GM18519 (cell line): ENCODE measurements at regions not wholly inside any gene's neighbourhood (a gene's known extent, or its start where the extent isn't known, plus 50 kb on each side); places are given as distances from the start of the nearest gene placed in this dataset.
"Not testable (repeated sequence)": the region's sequence is repeated elsewhere in the genome, so short reads cannot be mapped to it uniquely, and the experiment has no call there.

Source experiments
- ATAC-seq: cut with Tn5 transposase; IDR thresholded peaks from one replicate; pipeline ENCODE4 v1.9.1; 2021; ENCODE audit warnings: mild to moderate bottlenecking, moderate library complexity; ENCODE audit not compliant: unreplicated experiment, low FRiP score

DNA sequence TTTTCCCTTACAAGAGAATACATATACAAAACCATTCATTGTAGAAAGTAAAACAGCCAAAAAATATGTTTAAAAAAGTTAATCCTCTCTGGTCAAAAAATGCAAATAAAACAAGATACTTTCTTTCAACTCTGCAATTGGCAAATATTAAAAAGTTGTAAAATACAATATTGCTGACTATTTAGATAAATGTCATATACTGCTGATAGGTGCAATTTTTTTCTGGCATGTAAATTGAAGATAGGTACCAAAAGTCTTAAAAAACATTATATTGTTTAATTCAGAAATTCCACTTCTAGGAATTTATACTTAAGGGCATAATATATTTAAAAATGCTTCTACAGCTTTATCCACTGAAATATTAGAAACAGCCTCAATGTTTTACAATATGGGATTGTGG is 66.4 kb upstream of the TLL1 start:
- no peak for ATAC-seq

DNA sequence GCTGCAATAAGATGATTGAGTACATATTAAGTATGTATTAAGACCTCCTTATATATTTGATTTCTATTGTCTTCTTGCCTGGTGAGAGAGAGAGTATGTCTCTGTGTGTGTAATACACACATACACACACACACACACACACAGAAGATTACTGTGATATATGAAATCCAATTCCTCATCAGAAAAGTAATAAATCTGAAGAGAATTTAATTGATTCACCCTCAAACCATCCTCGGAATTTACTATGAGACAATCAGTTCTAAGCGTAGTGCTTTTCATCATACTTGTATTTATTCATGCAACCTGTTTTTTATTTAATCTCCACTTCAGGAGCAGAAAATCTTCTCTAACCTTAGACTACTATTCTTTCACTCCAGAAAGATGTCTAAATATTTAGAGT is 62.3 kb upstream of the TLL1 start:
- no peak for ATAC-seq

GRCh38 chr4:165813606-165814005 is 59.4 kb upstream of the TLL1 start:
- ATAC-seq, result no peak

DNA sequence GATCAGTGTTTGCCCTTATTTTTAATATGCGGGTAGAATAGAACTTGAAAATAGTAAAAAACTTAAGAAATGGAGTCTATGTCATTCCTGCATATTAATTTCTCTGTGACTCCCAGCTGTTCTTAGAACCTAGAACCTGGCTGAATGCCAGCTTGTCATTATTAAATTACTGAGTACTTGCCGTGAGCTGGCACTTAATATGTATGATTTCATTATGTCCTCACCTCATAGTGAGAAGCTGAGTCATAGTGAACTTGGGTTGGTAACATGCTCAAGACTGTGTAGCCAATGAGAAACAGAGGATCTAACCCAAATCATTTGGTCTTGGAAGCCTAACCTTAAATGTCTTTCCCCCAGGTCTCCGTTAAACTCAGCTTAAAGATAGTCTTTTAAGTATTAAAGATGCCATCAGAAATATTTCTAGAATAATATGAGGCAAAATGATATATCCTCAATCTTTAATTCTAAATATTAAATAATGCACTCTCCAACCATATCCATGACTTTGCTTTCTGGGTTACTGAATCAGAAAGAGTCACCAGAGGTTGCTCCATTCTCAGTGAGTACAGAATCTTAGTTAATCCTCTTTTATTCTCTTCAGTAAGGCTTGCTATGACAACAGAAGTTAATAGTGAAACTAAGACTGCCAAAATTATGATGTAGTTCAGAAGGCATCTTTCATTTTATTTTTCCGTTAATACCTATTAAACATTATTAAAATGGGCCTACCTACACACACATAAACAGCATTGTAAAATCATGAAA is 58.6 kb upstream of the TLL1 start:
- no peak for ATAC-seq

GRCh38 chr4:165819126-165819525 is 53.9 kb upstream of the TLL1 start:
- ATAC-seq, result not testable (repeated sequence)
